ENCODE measurements at regions not wholly inside any gene's neighbourhood (a gene's known extent, or its start where the extent isn't known, plus 50 kb on each side); places are given as distances from the start of the nearest gene placed in this dataset.

GRCh38 chr5:45060724-45061123 is 252.0 kb downstream of the MRPS30 start:
- Histone ChIP-seq H3K4me2 (ENCODE audit: insufficient read depth, low read length) (no peak overlapping the region), H3K9me3 (replicated peaks; ENCODE audit: control insufficient read depth, insufficient read depth, low read length) (no peaks in the 10 kb centered on the region), H2AFZ (ENCODE audit: low read depth, low read length) (no peak overlapping the region), H3K4me3 (replicated peaks in 1 of 3; ENCODE audit: insufficient read depth in 1 of 3, low read depth in 1 of 3, low read length in 3 of 3) (no peak overlapping the region), H4K20me1 (replicated peaks; ENCODE audit: control insufficient read depth, extremely low read depth, insufficient read depth, low read length) (no peaks in the 10 kb centered on the region), H3K79me2 (ENCODE audit: control insufficient read depth, insufficient read depth, low read length) (no peaks in the 10 kb centered on the region), H3K27ac (ENCODE audit: insufficient read depth, low read depth, low read length) (no peak overlapping the region), H3K27me3 (ENCODE audit: control insufficient read depth in 2 of 2, insufficient read depth in 2 of 2, low read length in 2 of 2) (no peaks in the 10 kb centered on the region), H3K9ac (replicated peaks; ENCODE audit: extremely low read depth, insufficient read depth, low read length) (no peak overlapping the region), H3K4me1 (ENCODE audit: control insufficient read depth, extremely low read depth, insufficient read depth, low read length) (no peaks in the 10 kb centered on the region), H3K36me3 (ENCODE audit: control insufficient read depth in 2 of 2, extremely low read depth in 1 of 2, insufficient read depth in 2 of 2, low read length in 2 of 2) (no peaks in the 10 kb centered on the region), H3K9me1 (replicated peaks; ENCODE audit: control insufficient read depth, extremely low read depth, insufficient read depth, low read length) (no peaks in the 10 kb centered on the region)
- FAIRE-seq (no peak), DNase-seq (ENCODE audit: low read depth, low spot score) (no peak)
- BruUV-seq (replicated peaks) = no TSS peak
- POLR2A ChIA-PET = no interaction called here
- CTCF ChIA-PET = no interaction called here
- dilution Hi-C loops (cut with MboI; ENCODE audit: extremely low pct_ligation_motif_present, low sequenced_read_pairs) (no loop called here), intact Hi-C loops (cut with micrococcal nuclease) (no loop called here)
- TF ChIP-seq GATA2 (IDR thresholded peaks at IDR 0.05; ENCODE audit: insufficient read depth, insufficient read length, low read depth, low read length) (no peak), POLR2AphosphoS5 (IDR thresholded peaks at IDR 0.05; ENCODE audit: insufficient read depth, low read depth, low read length) (no peak), JUN (IDR thresholded peaks at IDR 0.05; ENCODE audit: borderline replicate concordance, insufficient read depth, insufficient read length, low read depth) (no peak), MYC (IDR thresholded peaks at IDR 0.05; ENCODE audit: low read depth, low read length) (no peak), FOS (IDR thresholded peaks at IDR 0.05; ENCODE audit: borderline replicate concordance, insufficient read depth, low read length) (no peak), POLR2A (IDR thresholded peaks at IDR 0.05; ENCODE audit: low read depth, low read length) (no peak), CTCF (IDR thresholded peaks at IDR 0.05; ENCODE audit: extremely low read depth in 1 of 2, insufficient read depth in 1 of 2, low read depth in 1 of 2, low read length in 2 of 2) (no peak), EZH2 (IDR thresholded peaks at IDR 0.05; ENCODE audit: borderline replicate concordance, low read depth, low read length, severe bottlenecking) (no peak), MAX (IDR thresholded peaks at IDR 0.05; ENCODE audit: insufficient read depth, insufficient read length) (no peak)
